Lower lobe of right lung (tissue), 2 donors: ENCODE measurements at regions not wholly inside any gene's neighbourhood (a gene's known extent, or its start where the extent isn't known, plus 50 kb on each side); places are given as distances from the start of the nearest gene placed in this dataset.

Source experiments
- ATAC-seq, 2 donors: fragments of 200-7000 bp; cut with Tn5 transposase; one replicate each; pipeline ENCODE4 v1.9.1; 2020 to 2022; ENCODE audit warnings: mild to moderate bottlenecking in 2 of 2, moderate library complexity in 2 of 2
- DNase-seq: peaks from one replicate; pipeline ENCODE4 v3.0.0-alpha.2; 2020
- H3K27ac ChIP-seq: fragments of 200-600 bp; one replicate; pipeline ENCODE4 v1.8.0; 2022
- H3K27me3 ChIP-seq: fragments of 200-600 bp; one replicate; pipeline ENCODE4 v1.8.0; 2022; ENCODE audit warnings: low read depth
- H3K36me3 ChIP-seq: fragments of 200-600 bp; one replicate; pipeline ENCODE4 v1.8.0; 2022; ENCODE audit warnings: mild to moderate bottlenecking
- H3K4me1 ChIP-seq: fragments of 200-600 bp; one replicate; pipeline ENCODE4 v1.8.0; 2022
- H3K4me3 ChIP-seq: fragments of 200-600 bp; one replicate; pipeline ENCODE4 v1.8.0; 2022; ENCODE audit warnings: mild to moderate bottlenecking
- H3K9me3 ChIP-seq: fragments of 200-600 bp; one replicate; pipeline ENCODE4 v1.8.0; 2022
- CTCF ChIP-seq: fragments of 200-600 bp; IDR thresholded peaks from one replicate; pipeline ENCODE4 v1.8.0; 2022; ENCODE audit warnings: antibody characterized with exemption, mild to moderate bottlenecking
- intact Hi-C: fragments of 100-400 bp; cut with DNase I; formaldehyde crosslinking; loops from one replicate; pipeline ENCODE4 v1.11.0; 2022
- donor health status: DM: no; HTN: yes; CAD: no; lungs with severe emphysema.

DNA sequence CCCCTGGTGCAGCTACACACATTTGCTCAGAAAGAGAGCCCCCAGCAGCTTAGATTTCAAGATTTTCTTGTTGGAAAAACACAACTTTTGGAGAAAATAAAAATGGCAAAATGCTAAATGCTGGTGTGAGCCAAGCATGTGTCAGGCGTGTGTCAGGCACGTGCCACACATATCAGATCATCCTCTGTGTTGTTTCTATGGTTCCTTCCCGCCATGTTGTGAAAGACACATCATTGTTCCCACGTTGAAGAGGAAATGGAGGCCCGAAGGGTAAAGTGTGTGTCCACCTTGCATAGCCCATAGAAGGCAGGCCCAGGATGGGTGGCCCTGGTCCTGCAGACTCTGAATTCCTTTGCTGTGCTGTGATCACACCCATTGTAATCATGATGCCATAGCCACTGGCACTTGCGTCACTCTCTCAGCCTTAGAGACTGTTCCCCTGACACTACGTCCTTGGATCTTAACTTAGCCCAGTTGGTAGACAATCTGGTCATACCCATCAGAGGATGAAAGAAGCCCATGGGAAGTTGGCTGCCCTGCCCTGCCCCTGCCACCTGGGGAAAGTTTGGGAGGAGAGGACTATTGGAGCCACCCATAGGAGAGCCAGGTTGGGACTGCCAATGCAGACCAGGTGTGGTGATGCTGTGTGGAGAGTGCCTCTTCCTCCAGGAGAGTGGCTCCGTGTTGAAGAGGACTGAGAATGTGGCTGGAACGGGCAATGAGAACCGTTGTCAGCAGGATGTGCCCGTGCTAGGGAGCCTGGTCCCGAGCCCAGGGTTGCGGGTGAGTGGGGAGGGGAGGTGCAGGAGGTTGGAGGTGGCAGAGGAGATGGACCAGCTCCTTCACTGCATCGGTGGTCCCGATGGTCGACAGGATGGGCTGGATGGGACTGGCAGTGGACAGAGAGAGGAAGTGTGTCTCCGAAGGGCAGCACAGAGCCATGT, 65.6 kb upstream of the IGFBP3 start:
- H3K27ac ChIP-seq: no peak overlapping the region

DNA sequence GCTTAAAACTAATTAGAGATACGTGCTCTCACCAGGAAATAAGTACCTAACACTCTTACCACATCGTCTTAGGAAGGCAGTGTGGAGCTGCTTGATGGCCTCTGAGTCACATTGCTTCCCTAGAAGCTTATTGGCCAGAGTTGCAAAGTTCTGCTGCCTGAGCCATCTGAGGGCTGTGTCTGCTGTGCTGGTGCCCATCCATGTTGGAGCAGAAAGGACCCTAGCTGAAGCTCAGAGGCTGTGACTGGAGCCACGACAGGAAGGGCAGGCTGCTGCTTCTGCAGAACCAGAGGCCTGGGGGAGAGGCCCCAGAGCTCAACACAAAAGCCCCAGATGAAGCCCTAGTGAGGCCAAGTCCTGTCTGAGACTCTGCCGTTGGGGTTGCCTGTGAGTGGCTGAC, 64.8 kb upstream of the IGFBP3 start:
- no peak for ATAC-seq
- H3K4me3 ChIP-seq: no peak overlapping the region

More for the DNA sequence above, 65.6 kb upstream of the IGFBP3 start:
- no peak for ATAC-seq
- Histone ChIP-seq H3K9me3 (no peaks in the 10 kb centered on the region), H3K36me3 (no peaks in the 10 kb centered on the region), H3K4me1 (peaks cover 7% of the 10 kb centered on the region), H3K27me3 (no peaks in the 10 kb centered on the region), H3K4me3 (no peak overlapping the region)
- TF ChIP-seq CTCF: no peak
- DNase-seq: no peak
- intact Hi-C loops: no loop called here

GRCh38 chr7:45984386-45985295, 63.6 kb upstream of the IGFBP3 start:
- intact Hi-C loops: no loop called here
- Histone ChIP-seq H3K4me1 (peaks cover 7% of the 10 kb centered on the region), H3K9me3 (no peaks in the 10 kb centered on the region), H3K27ac (no peak overlapping the region), H3K27me3 (no peaks in the 10 kb centered on the region), H3K4me3 (no peak overlapping the region), H3K36me3 (no peaks in the 10 kb centered on the region)
- DNase-seq: no peak
- TF ChIP-seq CTCF: no peak
- ATAC-seq: peak in 1 of 2 donors; percentile 40

More for the DNA sequence above, 64.8 kb upstream of the IGFBP3 start:
- DNase-seq: no peak
- no peak overlapping the region for H3K27ac ChIP-seq
- intact Hi-C loops: no loop called here
- no peaks in the 10 kb centered on the region for H3K9me3 ChIP-seq
- no peak for TF ChIP-seq CTCF
- no peaks in the 10 kb centered on the region for H3K36me3 ChIP-seq
- H3K4me1 ChIP-seq: peaks cover 7% of the 10 kb centered on the region
- no peaks in the 10 kb centered on the region for H3K27me3 ChIP-seq

- DNase-seq: no peak
- no peak for ATAC-seq
Measured at GRCh38 chr7:45983720-45984255, 62.7 kb upstream of the IGFBP3 start.

More at GRCh38 chr7:45983720-45984255, 62.7 kb upstream of the IGFBP3 start:
- Histone ChIP-seq H3K4me3 (no peak overlapping the region), H3K9me3 (no peaks in the 10 kb centered on the region), H3K36me3 (no peaks in the 10 kb centered on the region), H3K4me1 (peaks cover 10% of the 10 kb centered on the region), H3K27ac (no peak overlapping the region), H3K27me3 (no peaks in the 10 kb centered on the region)
- intact Hi-C loops: no loop called here
- no peak for TF ChIP-seq CTCF
